ENCODE measurements at regions not wholly inside any gene's neighbourhood (a gene's known extent, or its start where the extent isn't known, plus 50 kb on each side); places are given as distances from the start of the nearest gene placed in this dataset.

GRCh38 chr14:35221462-35221861 lies 70.7 kb upstream of the PSMA6 start:
- H3K27ac ChIP-seq = no peak overlapping the region
- no peaks in the 10 kb centered on the region for H3K79me2 ChIP-seq
- no peaks in the 10 kb centered on the region for H3K27me3 ChIP-seq (ENCODE audit: control insufficient read depth, insufficient read depth, low read length)
- TF ChIP-seq CTCF (IDR thresholded peaks at IDR 0.05) = no peak
- H3K4me3 ChIP-seq (ENCODE audit: low read depth, low read length) = no peak overlapping the region
- H2AFZ ChIP-seq = no peak overlapping the region
- no peaks in the 10 kb centered on the region for H3K9me3 ChIP-seq (ENCODE audit: control insufficient read depth, low read length)
- H3K9ac ChIP-seq = no peak overlapping the region
- H3K36me3 ChIP-seq (ENCODE audit: control insufficient read depth, insufficient read depth, low read length) = no peaks in the 10 kb centered on the region
- H3K4me2 ChIP-seq (ENCODE audit: low read length) = no peak overlapping the region
- no peaks in the 10 kb centered on the region for H3K4me1 ChIP-seq

DNA sequence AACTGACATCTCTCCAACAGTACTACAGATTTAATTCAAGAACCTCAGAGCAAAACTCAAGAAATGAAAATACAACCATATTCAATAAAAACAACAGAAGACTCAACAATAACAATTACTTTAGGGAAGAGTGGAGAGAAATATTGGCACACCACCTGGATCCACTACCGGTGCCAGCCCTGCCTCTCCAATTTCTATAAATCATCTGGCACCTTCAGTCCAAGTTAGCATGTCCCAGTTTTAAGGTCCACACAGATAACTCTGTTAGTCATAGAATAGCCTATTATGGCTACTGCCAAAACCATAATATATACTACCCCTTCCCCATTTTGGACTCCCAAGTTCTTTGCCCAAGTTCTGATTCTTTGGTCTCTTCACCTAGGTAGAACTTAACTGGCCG lies 69.9 kb upstream of the PSMA6 start:
- Histone ChIP-seq H3K27me3 (ENCODE audit: control insufficient read depth, insufficient read depth, low read length) (no peaks in the 10 kb centered on the region), H3K9ac (no peak overlapping the region), H3K36me3 (ENCODE audit: control insufficient read depth, insufficient read depth, low read length) (no peaks in the 10 kb centered on the region), H3K27ac (no peak overlapping the region), H3K4me3 (ENCODE audit: low read depth, low read length) (no peak overlapping the region), H2AFZ (no peak overlapping the region), H3K9me3 (ENCODE audit: control insufficient read depth, low read length) (no peaks in the 10 kb centered on the region), H3K4me1 (no peaks in the 10 kb centered on the region), H3K79me2 (no peaks in the 10 kb centered on the region), H3K4me2 (ENCODE audit: low read length) (no peak overlapping the region)
- TF ChIP-seq CTCF (IDR thresholded peaks at IDR 0.05) = no peak

GRCh38 chr14:35222872-35223466 lies 69.2 kb upstream of the PSMA6 start:
- Histone ChIP-seq H3K9me3 (ENCODE audit: control insufficient read depth, low read length) (no peaks in the 10 kb centered on the region), H3K27me3 (ENCODE audit: control insufficient read depth, insufficient read depth, low read length) (no peaks in the 10 kb centered on the region), H3K27ac (no peak overlapping the region), H2AFZ (no peak overlapping the region), H3K79me2 (no peaks in the 10 kb centered on the region), H3K4me1 (no peaks in the 10 kb centered on the region), H3K4me2 (ENCODE audit: low read length) (no peak overlapping the region), H3K9ac (no peak overlapping the region), H3K36me3 (ENCODE audit: control insufficient read depth, insufficient read depth, low read length) (no peaks in the 10 kb centered on the region), H3K4me3 (ENCODE audit: low read depth, low read length) (no peak overlapping the region)
- no peak for TF ChIP-seq CTCF (IDR thresholded peaks at IDR 0.05)

DNA sequence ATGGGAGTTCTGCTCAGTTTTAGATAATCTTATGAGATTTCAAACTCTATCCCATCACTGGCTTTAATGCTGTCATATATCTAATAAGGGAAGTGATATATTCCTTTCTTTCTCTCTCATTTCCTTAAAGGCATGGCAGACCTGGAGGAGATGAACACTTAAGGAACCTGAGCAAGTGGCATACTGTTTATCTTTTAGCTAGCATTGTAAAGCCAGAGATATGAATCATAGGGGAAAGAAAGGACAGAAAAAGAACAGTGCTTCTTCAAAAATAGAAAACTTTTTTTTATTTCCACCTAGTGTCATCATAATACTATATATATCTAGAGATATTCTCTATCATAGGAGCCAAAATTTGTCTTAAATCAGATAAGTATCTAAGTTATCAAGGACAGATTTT lies 68.3 kb upstream of the PSMA6 start:
- Histone ChIP-seq H3K4me3 (ENCODE audit: low read depth, low read length) (no peak overlapping the region), H3K79me2 (no peaks in the 10 kb centered on the region), H2AFZ (no peak overlapping the region), H3K4me1 (no peaks in the 10 kb centered on the region), H3K27me3 (ENCODE audit: control insufficient read depth, insufficient read depth, low read length) (no peaks in the 10 kb centered on the region), H3K27ac (no peak overlapping the region), H3K9me3 (ENCODE audit: control insufficient read depth, low read length) (no peaks in the 10 kb centered on the region), H3K4me2 (ENCODE audit: low read length) (no peak overlapping the region), H3K9ac (no peak overlapping the region), H3K36me3 (ENCODE audit: control insufficient read depth, insufficient read depth, low read length) (no peaks in the 10 kb centered on the region)
- TF ChIP-seq CTCF (IDR thresholded peaks at IDR 0.05) = no peak

DNA sequence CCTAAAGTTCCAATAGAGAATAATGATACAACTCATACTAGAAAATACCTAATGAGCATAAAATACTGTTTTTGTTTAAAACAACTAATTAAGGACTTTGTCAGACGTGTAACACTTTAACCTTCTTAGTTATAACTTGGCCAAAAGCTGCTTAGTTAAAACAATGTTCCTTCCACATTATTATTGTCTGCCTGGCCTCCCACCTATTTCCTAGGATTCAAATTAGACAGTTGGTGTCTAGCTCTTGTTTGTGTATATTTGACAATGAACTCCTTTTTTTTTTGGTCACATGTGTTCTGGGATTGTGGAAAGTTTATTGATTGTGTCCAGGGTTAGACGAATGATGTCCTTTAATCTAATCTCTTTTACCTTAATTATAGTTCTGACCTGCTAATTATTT lies 67.6 kb upstream of the PSMA6 start:
- H3K27me3 ChIP-seq (ENCODE audit: control insufficient read depth, insufficient read depth, low read length) = no peaks in the 10 kb centered on the region
- H3K4me3 ChIP-seq (ENCODE audit: low read depth, low read length) = no peak overlapping the region
- no peak overlapping the region for H3K4me2 ChIP-seq (ENCODE audit: low read length)
- no peak overlapping the region for H2AFZ ChIP-seq
- H3K27ac ChIP-seq = no peak overlapping the region
- no peak for TF ChIP-seq CTCF (IDR thresholded peaks at IDR 0.05)
- H3K79me2 ChIP-seq = peaks cover 2% of the 10 kb centered on the region
- no peak overlapping the region for H3K9ac ChIP-seq
- no peaks in the 10 kb centered on the region for H3K4me1 ChIP-seq
- H3K36me3 ChIP-seq (ENCODE audit: control insufficient read depth, insufficient read depth, low read length) = no peaks in the 10 kb centered on the region
- no peaks in the 10 kb centered on the region for H3K9me3 ChIP-seq (ENCODE audit: control insufficient read depth, low read length)
